AG09319 (cell line): ENCODE measurements at regions not wholly inside any gene's neighbourhood (a gene's known extent, or its start where the extent isn't known, plus 50 kb on each side); places are given as distances from the start of the nearest gene placed in this dataset.
"Not testable (repeated sequence)": the region's sequence is repeated elsewhere in the genome, so short reads cannot be mapped to it uniquely, and the experiment has no call there.

Source experiments
- DNase-seq: peaks from one replicate; pipeline ENCODE4 v3.0.0-alpha.2; 2010; ENCODE audit warnings: low read depth; ENCODE audit errors: extremely low read depth
- TF ChIP-seq, protein P1 (sequence below): IDR thresholded peaks from 2 replicates; pipeline ENCODE4 v1.5.1; 2011; ENCODE audit warnings: low read depth, mild to moderate bottlenecking, inconsistent platforms, low read length, moderate library complexity

DNA sequence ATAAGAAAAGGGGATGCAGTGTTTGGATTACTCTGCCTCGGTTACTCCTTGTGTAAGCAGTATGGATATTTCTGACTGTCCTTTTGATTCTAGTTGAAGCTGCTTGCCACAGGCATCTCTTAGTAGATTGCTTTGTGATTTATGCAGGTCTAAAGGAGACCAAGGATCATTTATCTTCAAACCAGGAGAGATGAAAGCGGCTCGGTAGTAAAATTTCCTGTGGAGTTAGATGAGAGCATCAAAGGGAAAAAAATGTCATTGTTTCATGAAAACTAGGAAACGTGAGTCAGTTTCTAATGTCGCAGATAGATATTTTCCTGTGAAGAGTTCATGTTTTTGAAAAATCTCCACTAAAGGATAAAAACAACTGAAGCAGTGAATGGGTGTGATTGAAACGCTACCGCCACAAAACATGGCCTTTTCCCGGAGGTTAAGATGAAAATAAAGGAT lies 254.0 kb upstream of the TBL1XR1 start:
- DNase-seq, result no peak
- TF ChIP-seq, protein P1, sequence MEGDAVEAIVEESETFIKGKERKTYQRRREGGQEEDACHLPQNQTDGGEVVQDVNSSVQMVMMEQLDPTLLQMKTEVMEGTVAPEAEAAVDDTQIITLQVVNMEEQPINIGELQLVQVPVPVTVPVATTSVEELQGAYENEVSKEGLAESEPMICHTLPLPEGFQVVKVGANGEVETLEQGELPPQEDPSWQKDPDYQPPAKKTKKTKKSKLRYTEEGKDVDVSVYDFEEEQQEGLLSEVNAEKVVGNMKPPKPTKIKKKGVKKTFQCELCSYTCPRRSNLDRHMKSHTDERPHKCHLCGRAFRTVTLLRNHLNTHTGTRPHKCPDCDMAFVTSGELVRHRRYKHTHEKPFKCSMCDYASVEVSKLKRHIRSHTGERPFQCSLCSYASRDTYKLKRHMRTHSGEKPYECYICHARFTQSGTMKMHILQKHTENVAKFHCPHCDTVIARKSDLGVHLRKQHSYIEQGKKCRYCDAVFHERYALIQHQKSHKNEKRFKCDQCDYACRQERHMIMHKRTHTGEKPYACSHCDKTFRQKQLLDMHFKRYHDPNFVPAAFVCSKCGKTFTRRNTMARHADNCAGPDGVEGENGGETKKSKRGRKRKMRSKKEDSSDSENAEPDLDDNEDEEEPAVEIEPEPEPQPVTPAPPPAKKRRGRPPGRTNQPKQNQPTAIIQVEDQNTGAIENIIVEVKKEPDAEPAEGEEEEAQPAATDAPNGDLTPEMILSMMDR, result no peak

DNA sequence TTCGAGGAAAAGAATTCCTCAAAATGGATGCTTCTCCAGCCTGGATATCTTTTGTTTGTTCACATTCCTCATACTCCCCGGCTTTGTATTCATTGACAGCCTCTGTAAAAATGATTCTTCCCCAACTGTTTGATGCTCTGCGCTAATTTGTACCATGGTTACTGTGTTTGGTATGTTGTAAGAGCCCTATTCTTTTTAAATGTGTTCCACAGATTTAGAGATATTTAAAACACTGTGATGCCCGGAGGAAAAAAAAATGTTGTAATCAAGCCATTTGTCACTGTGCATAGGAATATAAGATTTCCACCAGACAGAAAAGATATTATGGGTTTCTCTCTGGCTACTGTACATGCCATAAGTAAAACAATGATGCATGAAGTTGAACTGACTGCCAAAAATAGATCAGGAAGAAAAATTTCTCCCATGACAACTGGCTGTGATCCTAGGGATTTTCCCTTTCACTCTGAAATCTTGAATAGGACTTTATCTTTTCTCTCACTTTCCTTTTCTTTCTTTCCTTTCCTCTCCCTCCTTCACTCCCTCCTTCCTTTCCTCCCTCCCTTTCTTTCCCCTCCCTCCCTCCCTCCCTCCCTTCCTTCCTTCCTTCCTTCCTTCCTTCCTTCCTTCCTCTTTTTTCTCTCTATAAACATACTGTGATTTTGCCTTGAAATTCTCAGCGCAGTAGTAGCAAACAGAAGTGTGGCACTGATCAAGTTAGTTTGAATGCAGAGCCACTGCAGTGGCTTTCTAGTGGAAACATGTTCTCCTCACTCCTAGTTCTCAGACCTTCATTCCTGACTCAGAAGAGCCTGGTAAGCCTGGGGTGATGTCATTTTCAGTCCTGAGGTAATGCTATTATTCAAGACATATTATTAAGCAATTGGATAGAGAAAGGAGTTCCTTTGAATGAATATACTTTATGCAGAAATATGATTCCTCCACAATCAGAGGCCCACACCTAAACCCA lies 254.9 kb upstream of the TBL1XR1 start:
- TF ChIP-seq, protein P1, result no peak
- peak; percentile 83 for DNase-seq

DNA sequence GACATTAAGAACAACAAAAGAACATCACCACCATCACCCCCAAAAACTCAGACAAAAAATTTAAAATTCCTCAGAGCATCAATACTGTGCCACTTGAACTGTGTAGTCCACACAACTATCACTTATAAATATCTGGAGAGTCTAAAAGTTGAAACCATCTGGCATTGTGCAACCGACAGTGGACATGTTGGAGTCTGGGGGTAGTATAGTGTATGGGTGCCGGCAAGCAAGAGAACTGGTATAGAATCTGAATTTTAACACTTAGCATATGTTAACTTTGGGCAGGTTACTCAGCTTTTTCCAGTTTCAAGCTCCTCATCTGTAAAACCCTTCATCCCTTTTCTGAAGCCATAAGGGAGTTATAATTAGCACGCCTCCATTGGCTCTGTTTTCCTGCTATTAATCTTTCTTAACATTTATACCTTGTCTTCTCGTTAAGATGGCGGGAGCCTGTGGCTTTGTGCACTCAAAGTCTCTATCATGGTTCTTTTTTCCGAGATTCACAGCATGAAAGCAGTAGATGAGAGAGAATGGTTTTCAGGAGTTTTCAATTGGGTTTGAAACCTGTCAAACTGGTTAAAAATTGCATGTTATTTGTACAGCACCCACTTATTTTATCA lies 255.7 kb upstream of the TBL1XR1 start:
- no peak for DNase-seq

DNA sequence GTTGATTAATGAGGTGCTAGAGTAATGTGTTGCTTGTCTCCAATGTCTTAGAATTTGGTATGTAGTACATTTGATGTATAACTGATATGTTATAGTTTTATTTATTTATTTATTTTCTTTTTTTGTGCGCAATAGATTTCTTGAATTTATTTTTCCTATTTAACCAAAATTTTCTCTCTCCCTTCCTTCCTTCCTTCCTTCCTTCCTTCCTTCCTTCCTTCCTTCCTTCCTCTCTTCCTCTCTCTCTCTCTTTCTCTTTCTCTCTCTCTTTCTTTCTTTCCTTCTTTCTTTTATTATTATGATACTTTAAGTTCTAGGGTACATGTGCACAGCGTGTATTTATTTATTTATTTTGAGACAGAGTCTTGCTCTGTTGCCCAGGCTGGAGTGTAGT lies 256.2 kb upstream of the TBL1XR1 start:
- TF ChIP-seq, protein P1, result no peak
- DNase-seq, result no peak

More for the DNA sequence above, 255.7 kb upstream of the TBL1XR1 start:
- TF ChIP-seq, protein P1, result no peak

DNA sequence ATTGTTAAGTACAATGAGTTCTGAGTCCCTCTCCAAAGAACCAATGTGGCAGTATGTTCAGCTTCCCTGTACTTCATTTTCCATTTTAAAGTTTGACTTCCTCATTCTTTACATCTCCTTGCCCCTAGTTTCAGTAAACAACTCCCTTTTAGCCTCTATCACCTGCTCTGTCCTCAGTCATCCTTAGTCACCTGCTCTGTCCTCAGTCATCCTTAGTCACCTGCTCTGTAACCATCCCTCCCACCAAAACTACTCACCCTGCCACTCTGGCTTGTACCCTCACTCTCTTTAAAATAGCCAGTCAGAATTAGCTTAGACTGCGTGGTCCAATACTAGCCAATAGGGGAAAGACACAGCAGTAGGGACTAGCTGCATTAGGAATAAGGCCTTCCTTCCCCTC lies 259.9 kb upstream of the TBL1XR1 start:
- not testable (repeated sequence) for DNase-seq

DNA sequence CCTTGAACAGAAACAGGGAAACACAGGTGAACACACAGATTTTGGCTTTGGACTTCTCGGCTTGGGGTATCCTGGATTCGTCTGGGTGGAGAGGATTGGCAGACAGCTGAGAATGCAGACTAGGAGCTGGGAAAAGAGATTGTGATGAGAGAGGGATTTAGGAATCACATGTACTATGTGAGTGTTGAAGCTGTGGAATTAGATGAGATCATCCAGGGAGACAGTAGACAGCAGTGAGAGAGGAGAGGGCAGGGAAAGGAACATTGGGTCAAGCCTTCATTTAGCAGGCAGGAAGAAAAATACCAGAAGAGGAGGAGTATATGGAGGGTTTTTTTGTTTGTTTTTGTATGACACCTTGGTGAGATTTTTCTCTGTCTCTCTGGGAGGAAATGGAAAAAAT lies 262.1 kb upstream of the TBL1XR1 start:
- TF ChIP-seq, protein P1, result no peak
- no peak for DNase-seq

DNA sequence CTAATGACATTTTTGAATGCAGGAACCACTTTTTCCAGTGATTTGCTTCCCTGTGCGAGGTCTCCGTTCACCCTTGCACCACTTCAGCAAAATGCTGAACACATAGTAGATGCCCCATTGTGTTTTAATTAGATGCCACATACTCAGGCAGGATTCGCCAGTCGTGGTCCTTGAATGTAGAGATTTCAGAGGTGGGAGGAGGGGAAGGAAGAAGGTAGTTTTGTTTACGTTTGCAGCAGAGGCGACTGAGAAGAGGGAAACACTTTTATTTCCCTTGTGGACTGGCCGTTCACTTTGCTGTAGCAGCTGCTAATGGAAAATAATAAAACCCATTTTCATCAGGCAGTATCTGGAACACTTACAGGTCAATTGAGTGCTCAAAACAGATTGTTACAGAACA lies 262.8 kb upstream of the TBL1XR1 start:
- DNase-seq, result no peak
- TF ChIP-seq, protein P1, result no peak
